ENCODE measurements at regions not wholly inside any gene's neighbourhood (a gene's known extent, or its start where the extent isn't known, plus 50 kb on each side); places are given as distances from the start of the nearest gene placed in this dataset.

DNA sequence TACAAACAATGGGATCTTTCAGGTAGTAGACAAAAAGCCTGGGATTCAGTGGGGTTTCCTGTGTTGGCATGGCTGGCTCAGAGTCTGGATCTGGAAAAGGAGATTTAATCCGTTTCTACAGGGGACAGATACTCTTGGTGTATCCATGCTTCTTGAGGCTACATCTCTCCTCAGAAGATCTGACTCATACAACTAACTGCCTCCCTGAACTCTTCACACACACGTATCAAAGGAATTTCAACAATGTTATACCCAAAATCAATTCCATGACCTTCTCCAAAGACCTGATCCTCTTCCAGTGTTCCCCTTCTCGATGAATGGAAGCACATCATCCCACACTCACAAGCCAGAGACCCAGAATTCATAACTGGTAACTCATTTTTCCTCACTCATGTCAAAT is 435.3 kb upstream of the NBEA start:
- H3K4me3 ChIP-seq (replicated peaks; ENCODE audit: low read depth, low read length) = no peak overlapping the region
- H3K36me3 ChIP-seq (ENCODE audit: control insufficient read depth, insufficient read depth, low read length) = no peaks in the 10 kb centered on the region
- no peaks in the 10 kb centered on the region for H3K27me3 ChIP-seq (replicated peaks; ENCODE audit: control insufficient read depth, insufficient read depth, low read length)
- TF ChIP-seq, protein P1, sequence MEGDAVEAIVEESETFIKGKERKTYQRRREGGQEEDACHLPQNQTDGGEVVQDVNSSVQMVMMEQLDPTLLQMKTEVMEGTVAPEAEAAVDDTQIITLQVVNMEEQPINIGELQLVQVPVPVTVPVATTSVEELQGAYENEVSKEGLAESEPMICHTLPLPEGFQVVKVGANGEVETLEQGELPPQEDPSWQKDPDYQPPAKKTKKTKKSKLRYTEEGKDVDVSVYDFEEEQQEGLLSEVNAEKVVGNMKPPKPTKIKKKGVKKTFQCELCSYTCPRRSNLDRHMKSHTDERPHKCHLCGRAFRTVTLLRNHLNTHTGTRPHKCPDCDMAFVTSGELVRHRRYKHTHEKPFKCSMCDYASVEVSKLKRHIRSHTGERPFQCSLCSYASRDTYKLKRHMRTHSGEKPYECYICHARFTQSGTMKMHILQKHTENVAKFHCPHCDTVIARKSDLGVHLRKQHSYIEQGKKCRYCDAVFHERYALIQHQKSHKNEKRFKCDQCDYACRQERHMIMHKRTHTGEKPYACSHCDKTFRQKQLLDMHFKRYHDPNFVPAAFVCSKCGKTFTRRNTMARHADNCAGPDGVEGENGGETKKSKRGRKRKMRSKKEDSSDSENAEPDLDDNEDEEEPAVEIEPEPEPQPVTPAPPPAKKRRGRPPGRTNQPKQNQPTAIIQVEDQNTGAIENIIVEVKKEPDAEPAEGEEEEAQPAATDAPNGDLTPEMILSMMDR (IDR thresholded peaks at IDR 0.05; ENCODE audit: insufficient read depth, low read length, poor library complexity, severe bottlenecking) = no peak
- no peak for DNase-seq (ENCODE audit: extremely low read depth, insufficient read length)

DNA sequence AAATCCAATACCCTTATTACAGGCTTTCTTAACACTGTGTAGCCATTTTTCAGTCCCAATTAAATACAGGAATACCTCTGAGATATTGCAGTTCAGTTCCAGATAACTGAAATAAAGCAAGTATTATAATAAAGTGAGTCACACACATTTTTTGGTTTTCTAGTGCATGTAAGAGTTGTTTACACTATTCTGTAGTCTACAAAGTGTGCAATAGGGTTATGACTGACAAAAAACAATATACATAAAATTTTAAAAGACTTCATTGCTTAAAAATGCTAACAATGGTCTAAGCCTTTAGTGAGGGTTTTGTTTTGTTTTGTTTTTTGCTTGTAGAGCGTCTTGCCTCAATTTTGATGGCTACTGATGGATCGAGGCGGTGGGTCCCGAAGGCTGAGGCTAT is 434.4 kb upstream of the NBEA start:
- no peak overlapping the region for H3K4me3 ChIP-seq (replicated peaks; ENCODE audit: low read depth, low read length)
- TF ChIP-seq, protein P1 (IDR thresholded peaks at IDR 0.05; ENCODE audit: insufficient read depth, low read length, poor library complexity, severe bottlenecking) = no peak
- no peaks in the 10 kb centered on the region for H3K27me3 ChIP-seq (replicated peaks; ENCODE audit: control insufficient read depth, insufficient read depth, low read length)
- no peak for DNase-seq (ENCODE audit: extremely low read depth, insufficient read length)
- H3K36me3 ChIP-seq (ENCODE audit: control insufficient read depth, insufficient read depth, low read length) = no peaks in the 10 kb centered on the region

DNA sequence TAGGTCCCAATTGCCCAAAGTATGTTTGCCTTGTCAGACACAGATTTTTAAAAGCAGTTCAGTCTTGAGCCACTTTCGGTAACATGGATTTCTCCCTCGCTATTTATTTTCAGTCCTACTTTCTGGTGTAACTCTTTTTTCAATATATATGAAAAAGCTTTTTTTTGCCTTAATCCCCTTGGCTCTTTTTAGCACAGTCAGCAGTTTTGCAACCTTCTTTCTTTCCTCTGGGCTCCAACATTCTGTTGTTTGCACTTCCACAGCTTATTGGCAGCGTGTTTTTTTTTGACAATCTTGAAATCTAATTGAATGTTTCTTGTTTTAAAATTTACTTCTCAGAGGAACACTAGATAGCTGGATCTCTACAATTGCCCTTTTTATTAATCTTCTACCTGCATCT is 429.3 kb upstream of the NBEA start:
- Histone ChIP-seq H3K27me3 (replicated peaks; ENCODE audit: control insufficient read depth, insufficient read depth, low read length) (no peaks in the 10 kb centered on the region), H3K36me3 (ENCODE audit: control insufficient read depth, insufficient read depth, low read length) (no peaks in the 10 kb centered on the region), H3K4me3 (replicated peaks; ENCODE audit: low read depth, low read length) (no peak overlapping the region)
- no peak for DNase-seq (ENCODE audit: extremely low read depth, insufficient read length)
- TF ChIP-seq, protein P1 (IDR thresholded peaks at IDR 0.05; ENCODE audit: insufficient read depth, low read length, poor library complexity, severe bottlenecking) = no peak

DNA sequence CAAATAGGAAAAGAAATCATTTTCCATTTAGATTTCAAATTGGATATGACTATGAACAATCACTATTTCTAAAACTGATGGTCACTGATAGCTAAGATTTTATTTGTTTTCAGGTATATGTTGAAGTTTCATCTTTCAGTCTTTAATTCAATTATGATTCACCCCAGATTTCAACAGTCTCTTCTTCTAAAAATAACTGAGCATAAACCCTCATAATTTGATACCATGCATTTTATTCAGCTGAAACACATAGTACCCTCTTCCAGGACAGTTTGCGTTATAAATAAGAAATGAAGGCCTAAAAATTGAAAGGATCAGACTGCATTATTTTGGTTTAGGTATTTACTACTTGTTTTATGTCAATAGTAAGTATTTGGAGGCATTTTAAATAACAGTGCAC is 428.5 kb upstream of the NBEA start:
- Histone ChIP-seq H3K36me3 (ENCODE audit: control insufficient read depth, insufficient read depth, low read length) (no peaks in the 10 kb centered on the region), H3K4me3 (replicated peaks; ENCODE audit: low read depth, low read length) (no peak overlapping the region), H3K27me3 (replicated peaks; ENCODE audit: control insufficient read depth, insufficient read depth, low read length) (no peaks in the 10 kb centered on the region)
- TF ChIP-seq, protein P1 (IDR thresholded peaks at IDR 0.05; ENCODE audit: insufficient read depth, low read length, poor library complexity, severe bottlenecking) = no peak
- DNase-seq (ENCODE audit: extremely low read depth, insufficient read length) = no peak

DNA sequence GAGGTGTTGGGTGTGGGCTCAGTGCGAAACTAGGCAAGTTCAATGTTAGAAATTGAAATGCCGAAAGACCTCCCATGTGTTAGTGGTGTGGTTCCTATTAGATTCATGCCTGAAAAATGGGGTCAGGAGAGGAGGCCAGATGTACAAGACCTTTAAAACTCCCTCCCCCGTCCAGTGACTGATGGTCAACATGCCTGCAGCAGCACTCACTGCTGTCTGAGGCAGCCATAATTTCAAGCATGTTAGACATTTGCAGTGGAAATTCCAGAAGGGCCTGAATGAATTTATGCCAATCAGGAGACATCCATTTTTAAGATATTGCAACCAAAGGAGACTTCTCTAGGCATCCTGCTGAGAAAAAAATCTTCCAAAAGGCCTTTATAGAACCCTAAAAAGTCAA is 426.9 kb upstream of the NBEA start:
- TF ChIP-seq, protein P1 (IDR thresholded peaks at IDR 0.05; ENCODE audit: insufficient read depth, low read length, poor library complexity, severe bottlenecking) = no peak
- H3K4me3 ChIP-seq (replicated peaks; ENCODE audit: low read depth, low read length) = no peak overlapping the region
- H3K36me3 ChIP-seq (ENCODE audit: control insufficient read depth, insufficient read depth, low read length) = no peaks in the 10 kb centered on the region
- DNase-seq (ENCODE audit: extremely low read depth, insufficient read length) = no peak
- H3K27me3 ChIP-seq (replicated peaks; ENCODE audit: control insufficient read depth, insufficient read depth, low read length) = no peaks in the 10 kb centered on the region

DNA sequence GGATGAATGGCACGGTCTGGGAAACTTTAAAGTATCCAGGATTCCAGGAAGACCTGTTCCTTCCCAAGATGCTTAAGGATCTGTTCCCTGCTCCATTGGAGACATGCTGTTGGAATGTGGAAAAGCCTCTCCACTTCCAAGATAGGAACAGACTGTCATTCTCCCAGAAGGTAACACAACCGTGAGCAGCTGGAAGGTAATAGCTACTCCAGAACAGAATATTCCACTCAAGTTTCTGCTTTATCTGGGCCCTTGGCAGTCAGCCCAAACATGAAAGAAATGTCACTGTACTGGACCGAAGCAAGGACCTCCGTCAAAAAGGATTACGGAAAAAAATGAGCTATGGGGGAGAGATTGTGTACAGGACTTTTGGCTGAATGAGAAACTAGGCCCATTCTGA is 420.9 kb upstream of the NBEA start:
- TF ChIP-seq, protein P1 (IDR thresholded peaks at IDR 0.05; ENCODE audit: insufficient read depth, low read length, poor library complexity, severe bottlenecking) = no peak
- no peaks in the 10 kb centered on the region for H3K27me3 ChIP-seq (replicated peaks; ENCODE audit: control insufficient read depth, insufficient read depth, low read length)
- no peak for DNase-seq (ENCODE audit: extremely low read depth, insufficient read length)
- H3K36me3 ChIP-seq (ENCODE audit: control insufficient read depth, insufficient read depth, low read length) = no peaks in the 10 kb centered on the region
- no peak overlapping the region for H3K4me3 ChIP-seq (replicated peaks; ENCODE audit: low read depth, low read length)
